Gastroesophageal sphincter (tissue), 4 donors: ENCODE measurements at regions not wholly inside any gene's neighbourhood (a gene's known extent, or its start where the extent isn't known, plus 50 kb on each side); places are given as distances from the start of the nearest gene placed in this dataset.
A peak's percentile ranks its signal among the peaks of the same experiment; 100 is the strongest.

ENCODE experiments used
- ATAC-seq: fragments of 150-250 bp; one replicate; pipeline ENCODE4 v1.9.1; 2016; ENCODE audit warnings: mild to moderate bottlenecking, moderate library complexity
- H3K27ac ChIP-seq, 4 donors: fragments of 200-600 bp; sonication (generic) in 3 of 4; 1 replicate in 3 of 4; 2 replicates in 1 of 4; pipeline ENCODE4 v1.5.1; 2016 to 2019
- H3K27me3 ChIP-seq: fragments of 200-600 bp; sonication (generic); one replicate; pipeline ENCODE4 v1.5.1; 2019
- H3K36me3 ChIP-seq, 2 donors: fragments of 200-600 bp; sonication (generic); one replicate each; pipeline ENCODE4 v1.5.1; 2019; ENCODE audit warnings: control low read depth in 1 of 2
- H3K4me1 ChIP-seq, 3 donors: fragments of 200-600 bp; sonication (generic); 1 replicate in 2 of 3; 2 replicates in 1 of 3; pipeline ENCODE4 v1.5.1; 2016 to 2019; ENCODE audit warnings: control low read depth in 2 of 3
- H3K4me3 ChIP-seq, 2 donors: fragments of 200-600 bp; sonication (generic); one replicate each; pipeline ENCODE4 v1.5.1; 2019; ENCODE audit warnings: mild to moderate bottlenecking in 1 of 2, moderate library complexity in 1 of 2
- H3K9me3 ChIP-seq, 3 donors: fragments of 200-600 bp; sonication (generic); one replicate each; pipeline ENCODE4 v1.5.1; 2017 to 2019; ENCODE audit warnings: control low read depth in 2 of 3
- EP300 ChIP-seq: sonication (generic); formaldehyde crosslinking; IDR thresholded peaks from one replicate; pipeline ENCODE4 v1.6.1; 2017; ENCODE audit warnings: antibody characterized with exemption, mild to moderate bottlenecking
- POLR2A ChIP-seq, 2 donors: fragments of 450-650 bp; IDR thresholded peaks; one replicate each; pipeline ENCODE4 v1.6.1; 2017; ENCODE audit warnings: antibody characterized with exemption in 2 of 2, mild to moderate bottlenecking in 2 of 2, moderate library complexity in 1 of 2
- POLR2AphosphoS5 ChIP-seq: sonication (generic); formaldehyde crosslinking; IDR thresholded peaks from one replicate; pipeline ENCODE4 v1.6.1; 2017; ENCODE audit warnings: antibody characterized with exemption
- WGBS, 2 donors: methylation state at CpG; one replicate each; pipeline ENCODE4 v1.1.5; 2018; ENCODE audit warnings: low coverage in 1 of 2; 5-methylcytosine and 5-hydroxymethylcytosine counted together
- TF ChIP-seq, protein P1 (sequence below), 4 experiments: fragments of 200-600 bp in 2 of 4; fragments of 450-650 bp in 2 of 4; sonication (generic) in 1 of 4; IDR thresholded peaks; one replicate each; pipeline ENCODE4 v1.5.1; 2017 to 2019; ENCODE audit warnings: antibody characterized with exemption in 4 of 4, mild to moderate bottlenecking in 2 of 4, moderate library complexity in 2 of 4

DNA sequence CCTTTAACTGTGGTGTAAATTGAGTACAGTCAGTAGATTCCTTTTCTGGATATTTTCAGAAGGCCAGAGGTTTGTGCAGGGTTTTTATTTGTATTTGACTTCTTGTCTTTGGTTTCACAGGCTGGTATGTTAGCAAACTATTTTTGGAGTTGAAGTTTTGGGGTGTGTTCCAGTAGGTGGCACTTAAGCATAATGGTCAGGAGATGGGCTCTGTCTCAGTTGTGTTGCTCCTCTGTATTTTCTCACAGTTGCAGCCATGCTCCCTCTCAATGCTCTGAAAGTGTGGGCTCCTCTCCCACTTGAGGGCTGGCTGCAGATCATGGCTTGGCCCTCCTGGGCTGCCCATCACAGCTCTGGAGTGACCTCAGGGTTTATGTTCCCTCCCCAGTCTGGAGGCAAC lies 267.0 kb upstream of the PCSK5 start:
- no peak for ATAC-seq
- H3K36me3 ChIP-seq, result no peaks in the 10 kb centered on the region

DNA sequence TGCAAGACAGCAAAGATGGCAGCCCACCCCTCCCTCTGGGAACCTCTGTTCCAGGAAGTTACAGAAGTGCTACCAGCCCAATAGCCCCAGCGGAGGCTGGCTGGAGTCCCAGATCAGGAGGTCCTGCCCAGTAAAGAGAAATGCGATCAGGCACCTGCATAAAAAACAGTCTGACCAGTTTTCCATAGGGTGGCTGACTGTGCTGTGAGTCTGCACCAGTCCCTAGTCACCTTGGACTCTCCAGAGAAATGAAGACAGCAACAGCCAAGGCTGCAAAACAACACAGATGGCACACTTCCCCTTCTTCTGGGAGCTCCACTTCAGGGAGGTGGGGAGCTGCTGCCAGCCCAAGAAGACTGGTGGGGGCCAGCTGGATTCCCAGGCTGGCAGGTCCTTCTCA lies 265.5 kb upstream of the PCSK5 start:
- Histone ChIP-seq H3K9me3 (no peaks in the 10 kb centered on the region), H3K4me3 (no peak overlapping the region), H3K4me1 (no peaks in the 10 kb centered on the region), H3K27ac (no peak overlapping the region), H3K36me3 (no peaks in the 10 kb centered on the region), H3K27me3 (no peaks in the 10 kb centered on the region)
- ATAC-seq, result no peak
- 40% methylated on average over 1 of the region's 2 CpGs; no CpG with 5 or more reads in 1 of the 2 donors for WGBS, 2 donors
- TF ChIP-seq EP300 (no peak), POLR2A (IDR thresholded peaks at IDR 0.05) (no peak), POLR2AphosphoS5 (no peak)
- TF ChIP-seq, protein P1, sequence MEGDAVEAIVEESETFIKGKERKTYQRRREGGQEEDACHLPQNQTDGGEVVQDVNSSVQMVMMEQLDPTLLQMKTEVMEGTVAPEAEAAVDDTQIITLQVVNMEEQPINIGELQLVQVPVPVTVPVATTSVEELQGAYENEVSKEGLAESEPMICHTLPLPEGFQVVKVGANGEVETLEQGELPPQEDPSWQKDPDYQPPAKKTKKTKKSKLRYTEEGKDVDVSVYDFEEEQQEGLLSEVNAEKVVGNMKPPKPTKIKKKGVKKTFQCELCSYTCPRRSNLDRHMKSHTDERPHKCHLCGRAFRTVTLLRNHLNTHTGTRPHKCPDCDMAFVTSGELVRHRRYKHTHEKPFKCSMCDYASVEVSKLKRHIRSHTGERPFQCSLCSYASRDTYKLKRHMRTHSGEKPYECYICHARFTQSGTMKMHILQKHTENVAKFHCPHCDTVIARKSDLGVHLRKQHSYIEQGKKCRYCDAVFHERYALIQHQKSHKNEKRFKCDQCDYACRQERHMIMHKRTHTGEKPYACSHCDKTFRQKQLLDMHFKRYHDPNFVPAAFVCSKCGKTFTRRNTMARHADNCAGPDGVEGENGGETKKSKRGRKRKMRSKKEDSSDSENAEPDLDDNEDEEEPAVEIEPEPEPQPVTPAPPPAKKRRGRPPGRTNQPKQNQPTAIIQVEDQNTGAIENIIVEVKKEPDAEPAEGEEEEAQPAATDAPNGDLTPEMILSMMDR (IDR thresholded peaks at IDR 0.05), result no peak

More for the DNA sequence above, 267.0 kb upstream of the PCSK5 start:
- Histone ChIP-seq H3K4me1 (no peaks in the 10 kb centered on the region), H3K27me3 (no peaks in the 10 kb centered on the region), H3K4me3 (no peak overlapping the region), H3K27ac (no peak overlapping the region), H3K9me3 (no peaks in the 10 kb centered on the region)
- TF ChIP-seq POLR2AphosphoS5 (no peak), EP300 (no peak), POLR2A (IDR thresholded peaks at IDR 0.05) (no peak)
- TF ChIP-seq, protein P1 (IDR thresholded peaks at IDR 0.05), result no peak

DNA sequence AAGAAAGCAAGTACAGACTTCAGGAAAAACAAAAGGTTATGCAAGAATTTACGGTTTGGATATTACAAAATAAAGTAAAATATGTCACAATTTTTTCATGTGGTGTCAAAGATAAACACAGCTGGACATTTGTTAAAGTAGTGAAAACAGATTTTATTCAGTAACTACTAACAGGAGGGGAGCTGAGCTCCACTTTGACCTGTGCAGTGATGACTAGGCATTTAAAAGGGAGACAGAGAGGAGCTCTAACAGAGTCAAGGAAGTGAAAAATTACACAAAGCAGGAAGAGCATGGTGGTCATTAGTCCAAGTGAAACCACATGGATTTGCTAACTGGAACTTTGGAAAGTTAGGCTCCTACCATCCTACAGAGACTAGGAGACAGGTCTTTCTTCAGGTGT lies 263.6 kb upstream of the PCSK5 start:
- Histone ChIP-seq H3K27ac (no peak overlapping the region), H3K36me3 (no peaks in the 10 kb centered on the region), H3K27me3 (no peaks in the 10 kb centered on the region), H3K4me3 (no peak overlapping the region), H3K4me1 (no peaks in the 10 kb centered on the region), H3K9me3 (no peaks in the 10 kb centered on the region)
- 40 to 57% methylated on average over 1 of the region's 1 CpG for WGBS, 2 donors
- ATAC-seq, result peak; percentile 77
- no peak for TF ChIP-seq EP300
- TF ChIP-seq, protein P1 (IDR thresholded peaks at IDR 0.05), result no peak
- no peak for TF ChIP-seq POLR2AphosphoS5
- no peak for TF ChIP-seq POLR2A (IDR thresholded peaks at IDR 0.05)

DNA sequence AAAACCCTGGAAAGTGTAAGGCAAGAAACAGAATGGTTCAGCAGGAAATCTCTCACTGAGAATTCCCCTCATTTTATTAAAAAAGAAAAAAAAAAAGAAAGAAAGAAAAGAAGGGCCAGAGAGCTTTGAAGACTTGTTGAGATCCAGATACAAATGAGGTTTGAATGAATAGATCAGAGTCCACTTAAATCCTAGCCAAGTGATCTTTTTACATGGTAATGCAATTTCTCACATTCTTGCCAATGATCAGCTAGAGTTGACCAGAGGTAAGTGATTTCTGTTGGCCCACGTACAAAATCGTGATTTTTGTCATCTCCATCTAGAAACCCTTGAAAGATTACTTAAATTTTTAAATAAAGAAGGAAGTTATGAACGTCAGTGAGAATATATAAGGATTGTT lies 261.5 kb upstream of the PCSK5 start:
- Histone ChIP-seq H3K9me3 (no peaks in the 10 kb centered on the region), H3K27me3 (no peaks in the 10 kb centered on the region), H3K27ac (no peak overlapping the region), H3K36me3 (no peaks in the 10 kb centered on the region), H3K4me1 (no peaks in the 10 kb centered on the region), H3K4me3 (no peak overlapping the region)
- WGBS, 2 donors, result 59 to 64% methylated on average over 3 of the region's 3 CpGs
- ATAC-seq, result no peak
- TF ChIP-seq, protein P1 (IDR thresholded peaks at IDR 0.05), result no peak
- TF ChIP-seq POLR2A (IDR thresholded peaks at IDR 0.05), result no peak
- no peak for TF ChIP-seq POLR2AphosphoS5
- TF ChIP-seq EP300, result no peak

DNA sequence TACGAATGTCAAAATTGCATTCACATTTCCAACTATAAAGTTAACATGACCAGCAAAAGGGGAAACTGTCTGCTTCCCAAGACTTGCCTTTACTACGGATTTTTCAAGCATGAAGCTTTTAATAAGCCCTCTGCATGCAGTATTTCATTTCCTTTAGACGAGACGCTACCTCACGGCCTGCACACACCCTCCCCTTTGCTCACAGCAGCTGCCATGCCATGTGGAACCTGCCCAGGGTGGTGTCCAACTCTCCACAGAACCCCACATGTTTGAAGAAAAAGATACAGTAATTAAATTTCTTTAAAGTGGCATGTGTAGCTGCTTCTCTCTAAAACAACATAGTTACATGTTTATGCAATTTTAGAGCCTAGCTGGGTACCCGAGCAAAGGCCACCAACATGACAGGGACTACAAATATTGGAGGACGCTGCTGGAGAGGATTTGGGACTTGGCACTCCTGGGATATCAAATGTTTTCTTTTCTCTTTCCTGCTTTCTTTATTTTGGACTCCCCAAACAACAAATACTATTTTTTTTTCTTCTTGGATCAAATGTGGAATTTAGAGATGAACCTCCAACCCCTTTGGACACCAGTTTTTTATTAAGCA lies 256.9 kb upstream of the PCSK5 start:
- no peaks in the 10 kb centered on the region for H3K9me3 ChIP-seq
- H3K27me3 ChIP-seq, result no peaks in the 10 kb centered on the region
- 52 to 63% methylated on average over 7 of the region's 7 CpGs for WGBS, 2 donors
- H3K4me1 ChIP-seq, result no peaks in the 10 kb centered on the region
- no peak overlapping the region for H3K4me3 ChIP-seq
- no peak for ATAC-seq
- TF ChIP-seq POLR2A (IDR thresholded peaks at IDR 0.05) (no peak), EP300 (no peak), POLR2AphosphoS5 (no peak)
- TF ChIP-seq, protein P1 (IDR thresholded peaks at IDR 0.05), result no peak
- H3K27ac ChIP-seq, result no peak overlapping the region
- no peaks in the 10 kb centered on the region for H3K36me3 ChIP-seq
